ENCODE measurements at regions not wholly inside any gene's neighbourhood (a gene's known extent, or its start where the extent isn't known, plus 50 kb on each side); places are given as distances from the start of the nearest gene placed in this dataset.

DNA sequence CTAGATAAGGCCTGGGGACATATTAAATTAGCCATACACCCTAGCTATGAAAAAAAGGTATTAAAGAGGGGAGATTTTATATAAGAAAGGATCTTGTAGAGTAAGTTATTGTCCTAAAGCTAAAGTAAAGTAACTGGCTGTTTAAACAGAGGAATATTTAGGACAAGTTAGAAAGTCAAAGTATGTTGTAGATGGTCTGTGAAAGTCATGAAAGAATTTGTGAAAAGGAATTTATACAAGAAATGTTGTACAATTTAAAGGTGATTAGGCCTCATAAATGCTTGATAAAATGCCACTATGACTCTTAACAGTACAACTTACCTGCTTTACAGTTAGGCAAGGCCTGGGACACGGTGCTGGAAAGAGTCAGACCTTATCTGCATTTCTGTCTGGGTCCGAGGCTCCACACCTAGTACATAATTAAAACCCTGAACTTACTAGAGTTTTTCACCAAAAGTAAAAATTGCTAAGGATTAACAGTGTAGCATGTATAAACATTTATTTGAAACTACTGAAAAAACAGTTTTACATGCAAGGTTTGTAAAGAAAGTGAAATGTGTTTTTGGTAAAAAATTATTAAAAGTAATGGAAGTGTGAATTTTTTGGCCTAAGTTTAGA is 445.3 kb upstream of the TOM1L1 start:
- no peak overlapping the region for H2BK120ac ChIP-seq (replicated peaks; ENCODE audit: low read depth, low read length)
- peaks cover 0 to 1% (median 0%) of the 10 kb centered on the region in 4 experiments; a peak in 1 of 7 replicates for H3K27me3 ChIP-seq (replicated peaks in 1 of 4; ENCODE audit: control insufficient read depth in 3 of 4, extremely low read depth in 1 of 4, insufficient read depth in 3 of 4, low read length in 3 of 4)
- no peaks in the 10 kb centered on the region for H3K79me2 ChIP-seq (ENCODE audit: control insufficient read depth in 1 of 2, insufficient read depth in 2 of 2, low read length in 2 of 2)
- no peak overlapping the region for H4K91ac ChIP-seq (replicated peaks; ENCODE audit: insufficient read length, low read length)
- H3K79me1 ChIP-seq (ENCODE audit: low read depth, low read length), result no peaks in the 10 kb centered on the region
- no peak for TF ChIP-seq TEAD4 (IDR thresholded peaks at IDR 0.05; ENCODE audit: low read depth, low read length)
- TF ChIP-seq SIX5 (IDR thresholded peaks at IDR 0.05; ENCODE audit: low read depth, low read length), result no peak
- no peak for TF ChIP-seq EGR1 (IDR thresholded peaks at IDR 0.05; ENCODE audit: borderline replicate concordance, low read depth, low read length)
- TF ChIP-seq SRF (IDR thresholded peaks at IDR 0.05; ENCODE audit: low read depth, low read length), result no peak
- TF ChIP-seq TBP (IDR thresholded peaks at IDR 0.05; ENCODE audit: low read depth, low read length), result no peak
- no peak for TF ChIP-seq CTBP2 (IDR thresholded peaks at IDR 0.05; ENCODE audit: borderline replicate concordance, insufficient read depth, insufficient read length, low read length)
- no peak for TF ChIP-seq SAP30 (IDR thresholded peaks at IDR 0.05; ENCODE audit: insufficient read depth, insufficient replicate concordance, low read length)
- no peak for TF ChIP-seq CBX8 (IDR thresholded peaks at IDR 0.05; ENCODE audit: borderline replicate concordance, low read depth, low read length)
- no peak for TF ChIP-seq CREB1 (IDR thresholded peaks at IDR 0.05)
- TF ChIP-seq, protein P1, sequence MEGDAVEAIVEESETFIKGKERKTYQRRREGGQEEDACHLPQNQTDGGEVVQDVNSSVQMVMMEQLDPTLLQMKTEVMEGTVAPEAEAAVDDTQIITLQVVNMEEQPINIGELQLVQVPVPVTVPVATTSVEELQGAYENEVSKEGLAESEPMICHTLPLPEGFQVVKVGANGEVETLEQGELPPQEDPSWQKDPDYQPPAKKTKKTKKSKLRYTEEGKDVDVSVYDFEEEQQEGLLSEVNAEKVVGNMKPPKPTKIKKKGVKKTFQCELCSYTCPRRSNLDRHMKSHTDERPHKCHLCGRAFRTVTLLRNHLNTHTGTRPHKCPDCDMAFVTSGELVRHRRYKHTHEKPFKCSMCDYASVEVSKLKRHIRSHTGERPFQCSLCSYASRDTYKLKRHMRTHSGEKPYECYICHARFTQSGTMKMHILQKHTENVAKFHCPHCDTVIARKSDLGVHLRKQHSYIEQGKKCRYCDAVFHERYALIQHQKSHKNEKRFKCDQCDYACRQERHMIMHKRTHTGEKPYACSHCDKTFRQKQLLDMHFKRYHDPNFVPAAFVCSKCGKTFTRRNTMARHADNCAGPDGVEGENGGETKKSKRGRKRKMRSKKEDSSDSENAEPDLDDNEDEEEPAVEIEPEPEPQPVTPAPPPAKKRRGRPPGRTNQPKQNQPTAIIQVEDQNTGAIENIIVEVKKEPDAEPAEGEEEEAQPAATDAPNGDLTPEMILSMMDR (IDR thresholded peaks at IDR 0.05; ENCODE audit: control extremely low read depth in 1 of 3, insufficient read depth in 1 of 3, low read depth in 1 of 3, low read length in 3 of 3), result no peak
- H2BK20ac ChIP-seq (ENCODE audit: low read length), result no peak overlapping the region
- no peak overlapping the region for H3K9ac ChIP-seq (replicated peaks in 1 of 4; ENCODE audit: extremely low read depth in 1 of 4, low read depth in 3 of 4, low read length in 3 of 4)
- no peak for FAIRE-seq
- no peak overlapping the region for H2BK15ac ChIP-seq (ENCODE audit: low read length)
- no peak overlapping the region for H3K4me3 ChIP-seq (ENCODE audit: extremely low read depth in 1 of 4, insufficient read depth in 2 of 4, low read depth in 3 of 4, low read length in 4 of 4)
- no peak overlapping the region for H3K27ac ChIP-seq (ENCODE audit: low read depth, low read length)
- no peak for DNase-seq (ENCODE audit: low read depth in 1 of 2, low spot score in 2 of 2)
- H2AK5ac ChIP-seq (ENCODE audit: low read depth, low read length), result no peak overlapping the region
- H4K5ac ChIP-seq (ENCODE audit: insufficient read length, low read depth, low read length), result no peak overlapping the region
- ChIA-PET POLR2A (ENCODE audit: partially characterized antibody) (no interaction called here), CTCF (ENCODE audit: partially characterized antibody) (no interaction called here)
- H3K14ac ChIP-seq (ENCODE audit: insufficient read length), result no peak overlapping the region
- no peak overlapping the region for H3K56ac ChIP-seq (replicated peaks; ENCODE audit: insufficient read length, low read depth, low read length)
- H3K4me2 ChIP-seq (ENCODE audit: insufficient read depth in 1 of 2, low read depth in 2 of 2, low read length in 2 of 2), result no peak overlapping the region
- no peak overlapping the region for H3K23ac ChIP-seq (ENCODE audit: insufficient read length)
- no peak overlapping the region for H2BK12ac ChIP-seq (ENCODE audit: low read depth, low read length)
- peaks cover 37 to 40% of the 10 kb centered on the region in 2 experiments for H3K9me3 ChIP-seq (ENCODE audit: insufficient read depth in 2 of 2, low read depth in 1 of 2, low read length in 1 of 2)
- no peaks in the 10 kb centered on the region for H3K23me2 ChIP-seq (ENCODE audit: low read depth, low read length)
- H4K8ac ChIP-seq (ENCODE audit: extremely low read depth, insufficient read depth, low read length), result no peak overlapping the region
- H3K18ac ChIP-seq (ENCODE audit: extremely low read depth, low read length), result no peak overlapping the region
- no peaks in the 10 kb centered on the region for H4K20me1 ChIP-seq (replicated peaks in 1 of 2; ENCODE audit: control insufficient read depth in 1 of 2, insufficient read depth in 2 of 2, low read length in 2 of 2)
- H3K4ac ChIP-seq (replicated peaks; ENCODE audit: insufficient read length, low read depth, low read length), result no peak overlapping the region
- H2BK5ac ChIP-seq (ENCODE audit: low read depth, low read length), result no peak overlapping the region
- no peak overlapping the region for H2AFZ ChIP-seq (ENCODE audit: low read length)
- 86% methylated on average over 2 of the region's 2 CpGs; no CpG with 5 or more reads in 1 of the 2 experiments for WGBS, 2 experiments (ENCODE audit: extremely low coverage in 1 of 2, insufficient coverage in 1 of 2, insufficient read length in 1 of 2, insufficient replicate concordance in 2 of 2, low coverage in 1 of 2, low lambda C conversion rate in 2 of 2, missing lambda C conversion rate in 1 of 2)
- H3K36me3 ChIP-seq (ENCODE audit: control insufficient read depth in 2 of 4, insufficient read depth in 4 of 4, low read length in 3 of 4), result peaks cover 0 to 7% (median 0%) of the 10 kb centered on the region in 4 experiments; a peak in 4 of 8 replicates
- no peaks in the 10 kb centered on the region for H3K4me1 ChIP-seq (replicated peaks in 1 of 4; ENCODE audit: control insufficient read depth in 3 of 4, insufficient read depth in 4 of 4, low read length in 3 of 4)
